K562 (cell line): ENCODE measurements at regions not wholly inside any gene's neighbourhood (a gene's known extent, or its start where the extent isn't known, plus 50 kb on each side); places are given as distances from the start of the nearest gene placed in this dataset.

Experiments
- ATAC-seq: fragments of 200-7000 bp; cut with Tn5 transposase; 3 replicates; pipeline ENCODE4 v1.9.1; 2020; ENCODE audit warnings: moderate library complexity
- BruUV-seq: library from RNA; stranded (reverse); fragments of 400-500 nt; replicated peaks from 2 replicates; lab custom pipeline; 2021; lab: Mats Ljungman, UMichigan
- CTCF ChIA-PET: fragments of 300-600 bp; formaldehyde crosslinking; extraction: SDS; loops from one replicate; lab custom pipeline; 2021; ENCODE audit warnings: low intra/inter-chr PET ratio; lab: Yijun Ruan, JAX
- POLR2A ChIA-PET: fragments of 300-600, 350-650 bp; sonication (Branson Sonifier 250); formaldehyde crosslinking; extraction: SDS; loops from one replicate; lab custom pipeline; 2021; ENCODE audit warnings: antibody characterized with exemption, inconsistent platforms; lab: Yijun Ruan, JAX
- DNase-seq, 4 experiments: peaks; one replicate each; pipeline versions ENCODE4 v3.0.0 to v3.0.0-alpha.2; 2011 to 2018; ENCODE audit warnings: low spot score in 3 of 4, mixed read lengths in 3 of 4; ENCODE audit errors: extremely low read depth in 1 of 4
- FAIRE-seq: peaks from 2 replicates; lab custom pipeline; 2011; peaks lifted over from hg19 to GRCh38; lab: Jason Lieb, UNC
- H2AFZ ChIP-seq: 2 replicates; pipeline ENCODE4 v1.6.0; 2011; ENCODE audit warnings: low read depth, low read length, control low read depth, inconsistent platforms
- H3K27ac ChIP-seq: fragments of 200-600 bp; 3 replicates; pipeline ENCODE4 v1.8.0; 2011; ENCODE audit warnings: low read depth, mild to moderate bottlenecking, control low read depth, inconsistent platforms, low read length, moderate library complexity, mixed read lengths; ENCODE audit errors: extremely low read depth
- H3K27me3 ChIP-seq, 2 experiments: fragments of 300-600 bp in 1 of 2; 2 replicates in 1 of 2; 3 replicates in 1 of 2; pipeline versions ENCODE4 v1.6.0 to v1.8.0; 2011; ENCODE audit warnings: inconsistent platforms in 2 of 2, low read length in 2 of 2, mild to moderate bottlenecking in 1 of 2, mixed read lengths in 1 of 2, moderate library complexity in 1 of 2; ENCODE audit not compliant: control insufficient read depth in 2 of 2, insufficient read depth in 2 of 2
- H3K36me3 ChIP-seq: fragments of 300-600 bp; 3 replicates; pipeline ENCODE4 v1.8.0; 2011; ENCODE audit warnings: mild to moderate bottlenecking, low read length, inconsistent platforms; ENCODE audit not compliant: control insufficient read depth, insufficient read depth
- H3K4me1 ChIP-seq, 2 experiments: fragments of 200-600 bp in 1 of 2; replicated peaks in 1 of 2; 2 replicates in 1 of 2; 3 replicates in 1 of 2; pipeline versions ENCODE4 v1.5.1 to v1.8.0; 2011; ENCODE audit warnings: inconsistent platforms in 2 of 2, low read length in 2 of 2, mild to moderate bottlenecking in 1 of 2, mixed read lengths in 1 of 2, moderate library complexity in 1 of 2; ENCODE audit not compliant: control insufficient read depth in 2 of 2, insufficient read depth in 2 of 2
- H3K4me2 ChIP-seq: 2 replicates; pipeline ENCODE4 v1.6.1; 2011; ENCODE audit warnings: low read length, control low read depth, inconsistent platforms, mixed read lengths; ENCODE audit not compliant: insufficient read depth
- H3K4me3 ChIP-seq: fragments of 200-600 bp; sonication (generic), shearing (Covaris generic); 2 replicates; pipeline ENCODE4 v1.5.1; 2016; ENCODE audit warnings: control low read depth, inconsistent platforms
- H3K79me2 ChIP-seq: fragments of 200-600 bp; 3 replicates; pipeline ENCODE4 v1.8.0; 2011; ENCODE audit warnings: low read length, inconsistent platforms; ENCODE audit not compliant: control insufficient read depth, insufficient read depth
- H3K9ac ChIP-seq, 2 experiments: 2 replicates each; pipeline versions ENCODE4 v1.6.0 to v1.6.1; 2011; ENCODE audit warnings: low read depth in 2 of 2, low read length in 2 of 2, control low read depth in 1 of 2, inconsistent platforms in 1 of 2, mild to moderate bottlenecking in 1 of 2, mixed read lengths in 1 of 2; ENCODE audit not compliant: insufficient read depth in 1 of 2
- H3K9me1 ChIP-seq: one replicate; pipeline ENCODE4 v1.6.0; 2011; ENCODE audit warnings: inconsistent platforms, mild to moderate bottlenecking, low read length, moderate library complexity; ENCODE audit not compliant: control insufficient read depth, insufficient read depth
- H3K9me3 ChIP-seq: replicated peaks from 2 replicates; pipeline ENCODE4 v1.5.1; 2011; ENCODE audit warnings: low read depth, low read length, inconsistent platforms; ENCODE audit not compliant: control insufficient read depth, insufficient read depth
- H4K20me1 ChIP-seq: replicated peaks from 2 replicates; pipeline ENCODE4 v1.6.1; 2011; ENCODE audit warnings: low read length, inconsistent platforms, mixed read lengths; ENCODE audit not compliant: control insufficient read depth, insufficient read depth
- CSDE1 ChIP-seq, 2 experiments: fragments of 450-650 bp; IDR thresholded peaks; 2 replicates each; pipeline ENCODE4 v1.6.1; 2016; ENCODE audit warnings: mild to moderate bottlenecking in 1 of 2
- HMGN3 ChIP-seq: IDR thresholded peaks from 2 replicates; pipeline ENCODE4 v1.6.1; 2011; ENCODE audit warnings: borderline replicate concordance, low read depth, mild to moderate bottlenecking, mixed read lengths, low read length; ENCODE audit not compliant: insufficient read length; ENCODE audit errors: extremely low read depth
- MYBL2 ChIP-seq, 2 experiments: fragments of 450-650 bp in 1 of 2; sonication (generic) in 1 of 2; formaldehyde crosslinking in 1 of 2; IDR thresholded peaks; 2 replicates each; pipeline versions ENCODE4 v1.6.1 to v1.8.1; 2017 to 2022; ENCODE audit warnings: borderline replicate concordance in 1 of 2, inconsistent platforms in 1 of 2, low read depth in 1 of 2, mild to moderate bottlenecking in 1 of 2, missing genetic modification reagents in 1 of 2, moderate library complexity in 1 of 2
- RBFOX2 ChIP-seq: fragments of 200-400 bp; formaldehyde crosslinking; IDR thresholded peaks from 2 replicates; pipeline ENCODE4 v1.6.1; 2017; ENCODE audit warnings: low read depth, mild to moderate bottlenecking, low read length, moderate library complexity
- RBM39 ChIP-seq: fragments of 200-400 bp; formaldehyde crosslinking; optimal IDR thresholded peaks from 2 replicates; pipeline ENCODE3; 2018; ENCODE audit warnings: low read depth, low read length
- SETDB1 ChIP-seq: IDR thresholded peaks from one replicate; pipeline ENCODE4 v1.6.1; 2012; ENCODE audit warnings: low read length, control low read depth, inconsistent platforms
- ZFP1 ChIP-seq: fragments of 450-650 bp; formaldehyde crosslinking; IDR thresholded peaks from 2 replicates; pipeline ENCODE4 v1.4.0; 2020; ENCODE audit warnings: mild to moderate bottlenecking, mixed read lengths
- in situ Hi-C: fragments of 300-500 bp; cut with MboI; formaldehyde crosslinking; loops from 4 replicates; pipeline ENCODE4 v1.15.0; 2018; ENCODE audit warnings: inconsistent platforms, mixed read lengths
- intact Hi-C: fragments of 100-400 bp; cut with micrococcal nuclease; formaldehyde crosslinking; loops from 2 replicates; pipeline ENCODE4 v1.14.2; 2022
- TF ChIP-seq, protein P1 (sequence below): fragments of 250-450 bp; sonication (Bioruptor Pico); IDR thresholded peaks from 2 replicates; pipeline ENCODE4 v1.4.0; 2020; ENCODE audit warnings: borderline replicate concordance
- TF ChIP-seq, protein P2 (sequence below): fragments of 250-450 bp; sonication (Bioruptor Pico); IDR thresholded peaks from 2 replicates; pipeline ENCODE4 v1.9.0; 2021; ENCODE audit warnings: mild to moderate bottlenecking

DNA sequence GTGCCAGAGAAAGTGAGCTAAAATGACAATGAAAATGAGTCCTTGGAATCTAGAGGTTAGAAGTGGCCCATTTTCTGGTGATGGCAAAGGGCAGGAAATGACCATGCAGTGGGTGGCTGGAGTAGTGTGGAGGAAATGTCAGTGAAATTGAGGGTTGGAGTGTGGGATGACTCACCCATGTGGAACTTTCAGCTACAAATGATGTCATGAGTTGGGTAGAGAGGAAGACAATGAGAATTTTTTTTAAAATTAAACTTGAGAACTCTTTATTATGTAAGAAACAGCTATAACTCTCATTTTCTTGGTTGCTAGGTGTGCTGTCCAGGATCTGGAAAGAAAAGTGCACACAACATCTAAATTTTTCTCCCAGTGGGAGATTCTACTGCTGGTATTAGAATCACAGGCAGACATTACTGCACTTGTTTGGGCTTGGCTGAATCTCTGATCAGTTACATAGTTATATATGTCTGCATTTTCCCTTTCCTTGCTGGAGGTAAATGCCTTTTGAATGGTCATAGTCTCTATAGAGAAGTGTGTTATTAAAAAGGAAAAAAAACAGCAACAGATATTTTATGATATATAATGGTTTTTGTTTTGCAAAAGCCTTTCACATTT lies 56.8 kb upstream of the GNG12 start:
- Histone ChIP-seq H4K20me1 (no peaks in the 10 kb centered on the region), H3K4me2 (no peak overlapping the region), H3K9me1 (no peaks in the 10 kb centered on the region), H3K36me3 (no peaks in the 10 kb centered on the region), H2AFZ (peak overlapping the region; percentile 36; the same call in 1 of the 2 replicates), H3K4me3 (no peak overlapping the region), H3K27me3 (no peaks in the 10 kb centered on the region), H3K9me3 (no peaks in the 10 kb centered on the region), H3K4me1 (peaks cover 0 to 21% of the 10 kb centered on the region in 2 experiments; a peak in 3 of 5 replicates), H3K79me2 (no peaks in the 10 kb centered on the region), H3K27ac (peak overlapping the region; percentile 52; the same call in 1 of the 3 replicates), H3K9ac (no peak overlapping the region)
- no TSS peak for BruUV-seq
- ATAC-seq (peak; percentile 85), DNase-seq (peak; percentile 24 to 64 (median 39)), FAIRE-seq (peak; percentile 71)
- intact Hi-C loops, result no loop called here
- ChIA-PET POLR2A (interaction anchor here (1.1 kb wide), 1 partner anchor 14 kb away, joined by 3 read pairs; no protein-coding TSS in a partner anchor), CTCF (no interaction called here)
- in situ Hi-C loops, result no loop called here
- TF ChIP-seq SETDB1 (no peak), RBM39 (no peak), ZFP1 (CRISPR knock-in tag) (no peak), RBFOX2 (no peak), MYBL2 (IDR thresholded peaks at IDR 0.05; ENCODE audit: low read depth) (no peak), MYBL2 (CRISPR knock-in tag; IDR thresholded peaks at IDR 0.05; ENCODE audit: borderline replicate concordance) (no peak), HMGN3 (no peak), CSDE1 (IDR thresholded peaks at IDR 0.05) (no peak)
- TF ChIP-seq, protein P1, sequence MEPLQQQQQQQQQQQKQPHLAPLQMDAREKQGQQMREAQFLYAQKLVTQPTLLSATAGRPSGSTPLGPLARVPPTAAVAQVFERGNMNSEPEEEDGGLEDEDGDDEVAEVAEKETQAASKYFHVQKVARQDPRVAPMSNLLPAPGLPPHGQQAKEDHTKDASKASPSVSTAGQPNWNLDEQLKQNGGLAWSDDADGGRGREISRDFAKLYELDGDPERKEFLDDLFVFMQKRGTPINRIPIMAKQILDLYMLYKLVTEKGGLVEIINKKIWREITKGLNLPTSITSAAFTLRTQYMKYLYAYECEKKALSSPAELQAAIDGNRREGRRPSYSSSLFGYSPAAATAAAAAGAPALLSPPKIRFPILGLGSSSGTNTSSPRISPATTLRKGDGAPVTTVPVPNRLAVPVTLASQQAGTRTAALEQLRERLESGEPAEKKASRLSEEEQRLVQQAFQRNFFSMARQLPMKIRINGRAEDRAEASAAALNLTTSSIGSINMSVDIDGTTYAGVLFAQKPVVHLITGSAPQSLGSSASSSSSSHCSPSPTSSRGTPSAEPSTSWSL (CRISPR knock-in tag), result no peak
- TF ChIP-seq, protein P2, sequence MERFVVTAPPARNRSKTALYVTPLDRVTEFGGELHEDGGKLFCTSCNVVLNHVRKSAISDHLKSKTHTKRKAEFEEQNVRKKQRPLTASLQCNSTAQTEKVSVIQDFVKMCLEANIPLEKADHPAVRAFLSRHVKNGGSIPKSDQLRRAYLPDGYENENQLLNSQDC (CRISPR knock-in tag), result no peak
